ENCODE measurements at regions not wholly inside any gene's neighbourhood (a gene's known extent, or its start where the extent isn't known, plus 50 kb on each side); places are given as distances from the start of the nearest gene placed in this dataset.

DNA sequence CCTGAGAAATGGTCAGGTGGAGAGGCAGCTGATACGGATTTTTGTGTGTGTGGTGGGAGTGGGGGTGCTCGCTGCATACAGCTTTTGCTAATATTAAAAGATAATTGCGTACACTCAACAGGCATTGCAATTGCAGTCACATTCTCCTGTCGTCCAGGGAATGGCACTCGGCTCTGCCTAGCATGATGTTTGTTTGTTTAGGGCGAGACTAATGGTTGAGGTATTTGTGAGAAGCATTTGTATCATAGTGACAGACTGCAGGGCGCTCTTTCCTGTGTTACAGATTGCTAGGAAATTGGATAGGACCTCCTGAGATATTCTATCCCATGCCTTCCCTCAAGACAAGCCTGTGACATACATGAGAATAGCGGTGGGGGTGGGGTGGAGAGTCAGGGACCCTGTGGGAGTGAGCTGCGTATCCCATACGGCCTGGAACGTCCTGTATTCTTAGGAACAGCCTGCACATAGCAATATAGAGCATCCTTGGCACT, 207.4 kb downstream of the SOX4 start:
- TF ChIP-seq, protein P1, sequence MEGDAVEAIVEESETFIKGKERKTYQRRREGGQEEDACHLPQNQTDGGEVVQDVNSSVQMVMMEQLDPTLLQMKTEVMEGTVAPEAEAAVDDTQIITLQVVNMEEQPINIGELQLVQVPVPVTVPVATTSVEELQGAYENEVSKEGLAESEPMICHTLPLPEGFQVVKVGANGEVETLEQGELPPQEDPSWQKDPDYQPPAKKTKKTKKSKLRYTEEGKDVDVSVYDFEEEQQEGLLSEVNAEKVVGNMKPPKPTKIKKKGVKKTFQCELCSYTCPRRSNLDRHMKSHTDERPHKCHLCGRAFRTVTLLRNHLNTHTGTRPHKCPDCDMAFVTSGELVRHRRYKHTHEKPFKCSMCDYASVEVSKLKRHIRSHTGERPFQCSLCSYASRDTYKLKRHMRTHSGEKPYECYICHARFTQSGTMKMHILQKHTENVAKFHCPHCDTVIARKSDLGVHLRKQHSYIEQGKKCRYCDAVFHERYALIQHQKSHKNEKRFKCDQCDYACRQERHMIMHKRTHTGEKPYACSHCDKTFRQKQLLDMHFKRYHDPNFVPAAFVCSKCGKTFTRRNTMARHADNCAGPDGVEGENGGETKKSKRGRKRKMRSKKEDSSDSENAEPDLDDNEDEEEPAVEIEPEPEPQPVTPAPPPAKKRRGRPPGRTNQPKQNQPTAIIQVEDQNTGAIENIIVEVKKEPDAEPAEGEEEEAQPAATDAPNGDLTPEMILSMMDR (IDR thresholded peaks at IDR 0.05) = no peak
- no peak overlapping the region for H3K4me3 ChIP-seq

DNA sequence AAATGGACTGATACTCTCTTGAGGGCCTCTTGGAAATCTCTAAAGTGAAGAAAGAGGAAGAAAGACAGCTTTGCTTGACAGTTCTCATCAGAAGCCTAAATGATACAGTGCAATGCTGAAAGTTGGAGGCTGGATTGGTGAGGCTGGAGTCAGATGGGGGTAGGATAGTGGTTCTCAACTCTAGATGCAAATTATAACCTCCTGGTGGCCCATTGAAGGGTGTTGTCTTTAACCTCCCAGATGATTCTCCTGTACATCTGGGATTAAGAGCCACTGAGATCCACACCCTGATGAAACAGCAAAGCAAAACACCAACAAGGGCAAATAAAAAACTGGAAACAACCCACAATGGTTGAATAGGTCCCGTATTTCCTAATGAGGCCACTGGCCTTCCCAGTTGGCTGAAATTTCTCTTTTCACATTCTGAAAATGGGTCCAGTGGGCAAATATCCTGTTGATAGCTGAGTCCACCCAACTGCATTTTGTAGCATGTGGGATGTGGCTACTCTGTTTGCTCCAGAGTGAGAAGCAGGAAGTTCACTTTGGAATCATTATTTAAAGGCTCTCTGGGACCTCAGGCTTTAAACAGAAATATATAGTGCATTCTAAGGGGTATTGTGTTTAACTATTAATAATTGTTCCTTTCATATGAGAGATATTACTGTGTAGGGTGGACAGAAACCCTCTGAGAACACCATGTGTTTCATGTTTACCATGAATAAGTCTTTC, 208.1 kb downstream of the SOX4 start:
- Histone ChIP-seq H3K27me3 (replicated peaks; ENCODE audit: insufficient read depth) (no peaks in the 10 kb centered on the region), H3K36me3 (no peaks in the 10 kb centered on the region), H3K4me1 (ENCODE audit: control insufficient read depth in 1 of 2, low read depth in 2 of 2) (peaks cover 0 to 7% of the 10 kb centered on the region in 2 donors), H3K27ac (no peak overlapping the region), H3K4me3 (no peak overlapping the region), H3K9me3 (no peaks in the 10 kb centered on the region)
- TF ChIP-seq, protein P1 (IDR thresholded peaks at IDR 0.05) = no peak
- no peak for ATAC-seq (ENCODE audit: insufficient number of reproducible peaks, low FRiP score, low read depth)
- no peak for DNase-seq (ENCODE audit: low spot score)

More for the DNA sequence above, 207.4 kb downstream of the SOX4 start:
- no peaks in the 10 kb centered on the region for H3K9me3 ChIP-seq
- no peak overlapping the region for H3K27ac ChIP-seq
- H3K4me1 ChIP-seq (ENCODE audit: control insufficient read depth in 1 of 2, low read depth in 2 of 2) = peaks cover 0 to 7% of the 10 kb centered on the region in 2 donors
- H3K27me3 ChIP-seq (replicated peaks; ENCODE audit: insufficient read depth) = no peaks in the 10 kb centered on the region
- no peaks in the 10 kb centered on the region for H3K36me3 ChIP-seq
- no peak for DNase-seq (ENCODE audit: low spot score)
- ATAC-seq (ENCODE audit: insufficient number of reproducible peaks, low FRiP score, low read depth) = no peak

DNA sequence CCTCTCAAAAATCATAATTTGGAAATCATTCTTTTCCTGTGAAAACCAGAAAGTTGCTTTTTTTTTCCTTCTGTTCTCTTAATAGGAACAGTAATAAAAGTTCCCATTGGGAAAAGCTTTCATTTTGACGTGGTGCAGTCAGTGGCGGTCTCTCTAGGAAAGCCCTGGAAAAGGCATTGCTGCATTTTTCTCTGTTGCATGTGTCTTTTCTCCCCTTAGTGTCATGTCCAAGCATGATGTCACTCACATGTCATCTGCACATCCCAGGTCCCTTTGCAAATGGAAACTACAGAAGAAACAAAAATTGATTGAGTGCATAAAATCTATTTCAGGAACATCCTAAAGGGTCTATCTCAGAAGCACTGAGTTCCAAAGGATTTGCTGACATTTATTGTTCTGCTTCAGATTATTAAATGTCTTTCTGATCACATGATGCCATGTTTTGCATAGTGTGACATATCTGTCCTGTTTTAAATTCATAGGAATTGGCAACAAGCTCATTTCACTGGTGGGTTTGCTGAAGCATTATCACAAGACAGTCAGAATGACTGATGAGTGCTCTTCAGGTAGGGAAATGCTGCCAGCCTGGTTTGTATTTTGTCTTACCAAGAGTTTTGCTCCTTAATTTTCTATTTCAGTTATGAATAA, 208.7 kb downstream of the SOX4 start:
- Histone ChIP-seq H3K27ac (no peak overlapping the region), H3K27me3 (replicated peaks; ENCODE audit: insufficient read depth) (no peaks in the 10 kb centered on the region), H3K4me3 (no peak overlapping the region), H3K4me1 (ENCODE audit: control insufficient read depth in 1 of 2, low read depth in 2 of 2) (peaks cover under 1 to 10% of the 10 kb centered on the region in 2 donors), H3K9me3 (no peaks in the 10 kb centered on the region), H3K36me3 (no peaks in the 10 kb centered on the region)
- ATAC-seq (ENCODE audit: insufficient number of reproducible peaks, low FRiP score, low read depth) (no peak), DNase-seq (ENCODE audit: low spot score) (no peak)
- TF ChIP-seq, protein P1 (IDR thresholded peaks at IDR 0.05) = no peak

DNA sequence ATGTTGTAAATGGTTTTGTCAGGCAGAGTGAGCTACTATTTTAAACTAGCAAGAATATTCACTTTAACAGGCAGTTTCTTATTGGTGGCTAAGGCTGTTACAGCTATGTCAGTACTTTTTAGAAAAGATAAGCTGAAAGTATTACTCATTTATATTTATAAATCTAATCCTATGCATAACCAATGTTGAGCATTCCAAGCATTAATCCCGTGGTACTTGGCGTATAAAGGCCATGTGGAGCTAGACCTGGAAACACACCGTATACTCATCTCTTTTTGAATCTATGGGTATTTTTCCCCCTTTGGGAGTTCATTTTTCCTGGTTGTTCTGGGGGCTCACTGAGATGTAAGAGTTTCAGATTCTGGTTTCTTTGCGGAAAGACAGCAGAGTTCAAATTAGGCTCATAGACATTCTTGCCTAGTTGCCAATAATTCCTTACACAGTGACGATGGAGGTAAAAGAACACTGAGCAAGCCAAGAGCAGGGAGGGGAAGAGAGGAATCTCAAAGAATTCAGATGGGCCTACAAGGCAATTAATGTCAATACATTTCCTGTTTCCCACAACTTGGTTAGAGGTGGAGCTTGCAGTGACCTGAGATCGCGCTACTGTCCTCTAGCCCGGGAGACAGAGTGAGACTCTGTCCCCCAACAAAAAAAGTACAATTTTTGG, 211.5 kb downstream of the SOX4 start:
- Histone ChIP-seq H3K9me3 (no peaks in the 10 kb centered on the region), H3K4me1 (ENCODE audit: control insufficient read depth in 1 of 2, low read depth in 2 of 2) (peaks cover 3 to 28% of the 10 kb centered on the region in 2 donors), H3K27me3 (replicated peaks; ENCODE audit: insufficient read depth) (no peaks in the 10 kb centered on the region), H3K4me3 (no peak overlapping the region), H3K27ac (peak overlapping the region in 1 of 2 donors; percentile 47), H3K36me3 (no peaks in the 10 kb centered on the region)
- ATAC-seq (ENCODE audit: insufficient number of reproducible peaks, low FRiP score, low read depth) (no peak), DNase-seq (ENCODE audit: low spot score) (no peak)
- TF ChIP-seq, protein P1 (IDR thresholded peaks at IDR 0.05) = no peak
